ENCODE measurements at regions not wholly inside any gene's neighbourhood (a gene's known extent, or its start where the extent isn't known, plus 50 kb on each side); places are given as distances from the start of the nearest gene placed in this dataset.
"Not testable (repeated sequence)": the region's sequence is repeated elsewhere in the genome, so short reads cannot be mapped to it uniquely, and the experiment has no call there.

DNA sequence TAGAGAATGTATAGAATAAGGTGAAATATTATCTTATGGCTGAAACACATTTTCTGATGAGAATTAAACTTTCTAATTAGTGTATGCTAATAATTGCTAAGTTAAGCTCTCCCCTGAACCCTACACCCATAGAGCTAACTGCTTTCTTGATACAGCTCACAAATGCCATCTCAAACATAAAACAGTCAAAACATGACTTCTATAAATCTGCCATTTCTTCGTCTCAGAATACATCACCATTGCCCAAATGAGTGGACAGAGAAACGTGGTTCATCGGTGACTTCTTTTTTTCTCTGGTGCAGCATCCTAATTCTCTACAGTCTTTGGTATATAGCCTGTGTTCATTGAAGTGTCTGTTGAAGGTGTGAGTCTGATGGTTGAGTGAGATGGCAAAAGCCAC, 554.6 kb downstream of the NLGN4X start:
- ATAC-seq (ENCODE audit: low FRiP score) (no peak), DNase-seq (ENCODE audit: low spot score) (no peak)
- TF ChIP-seq, protein P1, sequence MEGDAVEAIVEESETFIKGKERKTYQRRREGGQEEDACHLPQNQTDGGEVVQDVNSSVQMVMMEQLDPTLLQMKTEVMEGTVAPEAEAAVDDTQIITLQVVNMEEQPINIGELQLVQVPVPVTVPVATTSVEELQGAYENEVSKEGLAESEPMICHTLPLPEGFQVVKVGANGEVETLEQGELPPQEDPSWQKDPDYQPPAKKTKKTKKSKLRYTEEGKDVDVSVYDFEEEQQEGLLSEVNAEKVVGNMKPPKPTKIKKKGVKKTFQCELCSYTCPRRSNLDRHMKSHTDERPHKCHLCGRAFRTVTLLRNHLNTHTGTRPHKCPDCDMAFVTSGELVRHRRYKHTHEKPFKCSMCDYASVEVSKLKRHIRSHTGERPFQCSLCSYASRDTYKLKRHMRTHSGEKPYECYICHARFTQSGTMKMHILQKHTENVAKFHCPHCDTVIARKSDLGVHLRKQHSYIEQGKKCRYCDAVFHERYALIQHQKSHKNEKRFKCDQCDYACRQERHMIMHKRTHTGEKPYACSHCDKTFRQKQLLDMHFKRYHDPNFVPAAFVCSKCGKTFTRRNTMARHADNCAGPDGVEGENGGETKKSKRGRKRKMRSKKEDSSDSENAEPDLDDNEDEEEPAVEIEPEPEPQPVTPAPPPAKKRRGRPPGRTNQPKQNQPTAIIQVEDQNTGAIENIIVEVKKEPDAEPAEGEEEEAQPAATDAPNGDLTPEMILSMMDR (IDR thresholded peaks at IDR 0.05) = no peak

DNA sequence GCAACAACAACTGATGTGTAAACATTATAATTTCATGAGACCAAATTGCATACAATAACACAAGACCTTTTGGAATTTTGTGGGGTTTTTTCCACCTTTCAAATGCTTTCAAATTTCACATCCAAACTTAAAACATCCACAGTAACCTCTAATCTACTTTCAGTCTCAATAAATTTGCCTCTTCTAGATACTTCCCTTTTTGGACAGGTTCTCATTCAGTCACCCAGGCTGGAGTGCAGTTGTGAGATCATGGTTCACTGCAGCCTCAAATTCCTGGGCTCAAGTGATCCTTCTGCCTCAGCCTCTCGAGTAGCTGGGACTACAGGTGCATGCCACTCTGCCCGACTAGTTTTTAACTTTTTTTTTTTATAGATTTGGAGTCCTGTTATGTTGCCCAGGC, 556.6 kb downstream of the NLGN4X start:
- ATAC-seq (ENCODE audit: low FRiP score) = no peak
- TF ChIP-seq, protein P1 (IDR thresholded peaks at IDR 0.05) = no peak
- DNase-seq (ENCODE audit: low spot score) = no peak

- DNase-seq (ENCODE audit: low spot score); ATAC-seq (ENCODE audit: low FRiP score): not testable (repeated sequence)
These were observed 562.0 kb downstream of the NLGN4X start for GRCh38 chrX:5666689-5667088.

DNA sequence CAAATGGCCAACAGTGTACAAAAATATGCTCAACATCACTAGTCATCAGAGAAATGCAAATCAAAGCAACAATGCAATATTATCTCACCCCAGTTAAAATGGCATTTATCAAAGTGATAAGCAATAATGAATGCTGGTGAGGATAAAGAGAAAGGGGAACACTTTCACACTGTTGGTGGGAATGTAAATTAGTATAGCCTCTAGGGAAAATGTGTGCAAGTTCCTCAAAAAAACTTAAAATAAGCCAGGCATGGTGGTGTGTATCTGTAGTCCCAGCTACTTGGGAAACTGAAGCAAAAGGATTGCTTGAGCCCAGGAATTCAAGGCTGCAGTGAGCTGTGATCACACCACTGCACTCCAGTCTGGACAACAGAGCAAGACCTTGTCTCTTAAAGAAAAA, 572.1 kb downstream of the NLGN4X start:
- ATAC-seq (ENCODE audit: low FRiP score) (no peak), DNase-seq (ENCODE audit: low spot score) (no peak)
- TF ChIP-seq, protein P1 (IDR thresholded peaks at IDR 0.05) = no peak

DNA sequence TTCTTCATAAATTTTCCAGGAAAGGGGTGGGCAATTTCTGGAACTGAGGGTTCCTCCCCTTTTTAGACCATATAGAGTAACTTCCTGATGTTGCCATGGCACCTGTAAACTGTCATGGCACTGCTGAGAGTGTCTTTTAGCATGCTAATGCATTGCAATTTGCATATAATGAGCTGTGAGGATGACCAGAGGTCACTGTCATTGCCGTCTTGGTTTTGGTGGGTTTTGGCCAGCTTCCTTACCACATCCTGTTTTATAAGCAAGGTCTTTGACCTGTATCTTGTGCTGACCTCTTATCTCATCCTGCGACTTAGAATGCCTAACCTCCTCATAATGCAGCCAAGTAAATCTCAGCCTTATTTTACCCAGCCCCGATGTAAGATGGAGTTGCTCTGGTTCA, 577.8 kb downstream of the NLGN4X start:
- DNase-seq (ENCODE audit: low spot score) (no peak), ATAC-seq (ENCODE audit: low FRiP score) (no peak)
- TF ChIP-seq, protein P1 (IDR thresholded peaks at IDR 0.05) = no peak

GRCh38 chrX:5648941-5649568, 579.6 kb downstream of the NLGN4X start:
- no peak for ATAC-seq (ENCODE audit: low FRiP score)
- no peak for DNase-seq (ENCODE audit: low spot score)

GRCh38 chrX:5646818-5647217, 581.8 kb downstream of the NLGN4X start:
- no peak for ATAC-seq (ENCODE audit: low FRiP score)
- TF ChIP-seq, protein P1 (IDR thresholded peaks at IDR 0.05) = no peak
- DNase-seq (ENCODE audit: low spot score) = no peak

More at GRCh38 chrX:5648941-5649568, 579.6 kb downstream of the NLGN4X start:
- TF ChIP-seq, protein P1 (IDR thresholded peaks at IDR 0.05) = no peak
